ENCODE measurements at regions not wholly inside any gene's neighbourhood (a gene's known extent, or its start where the extent isn't known, plus 50 kb on each side); places are given as distances from the start of the nearest gene placed in this dataset.

DNA sequence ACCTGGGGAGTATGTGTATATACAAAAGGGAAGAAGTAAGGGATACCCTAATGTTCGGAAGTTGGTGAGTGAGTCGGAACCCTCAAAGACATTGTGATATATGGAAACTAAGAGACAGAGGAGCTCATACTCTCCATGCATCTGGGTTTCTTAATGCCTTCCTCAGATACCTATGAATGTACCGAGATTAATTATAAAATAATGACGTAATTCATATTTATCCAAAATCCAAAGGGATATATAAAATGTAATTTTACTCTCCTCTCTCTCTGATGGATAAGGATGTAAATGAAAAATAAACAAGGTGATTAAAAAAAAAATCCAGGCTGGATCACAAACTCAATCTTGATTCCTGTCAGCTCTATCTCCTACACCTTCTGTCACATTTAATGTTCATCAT, 275.9 kb upstream of the FAM241A start:
- peaks cover 16% of the 10 kb centered on the region for H3K9me3 Mint-ChIP-seq
- TF ChIP-seq, protein P1, sequence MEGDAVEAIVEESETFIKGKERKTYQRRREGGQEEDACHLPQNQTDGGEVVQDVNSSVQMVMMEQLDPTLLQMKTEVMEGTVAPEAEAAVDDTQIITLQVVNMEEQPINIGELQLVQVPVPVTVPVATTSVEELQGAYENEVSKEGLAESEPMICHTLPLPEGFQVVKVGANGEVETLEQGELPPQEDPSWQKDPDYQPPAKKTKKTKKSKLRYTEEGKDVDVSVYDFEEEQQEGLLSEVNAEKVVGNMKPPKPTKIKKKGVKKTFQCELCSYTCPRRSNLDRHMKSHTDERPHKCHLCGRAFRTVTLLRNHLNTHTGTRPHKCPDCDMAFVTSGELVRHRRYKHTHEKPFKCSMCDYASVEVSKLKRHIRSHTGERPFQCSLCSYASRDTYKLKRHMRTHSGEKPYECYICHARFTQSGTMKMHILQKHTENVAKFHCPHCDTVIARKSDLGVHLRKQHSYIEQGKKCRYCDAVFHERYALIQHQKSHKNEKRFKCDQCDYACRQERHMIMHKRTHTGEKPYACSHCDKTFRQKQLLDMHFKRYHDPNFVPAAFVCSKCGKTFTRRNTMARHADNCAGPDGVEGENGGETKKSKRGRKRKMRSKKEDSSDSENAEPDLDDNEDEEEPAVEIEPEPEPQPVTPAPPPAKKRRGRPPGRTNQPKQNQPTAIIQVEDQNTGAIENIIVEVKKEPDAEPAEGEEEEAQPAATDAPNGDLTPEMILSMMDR (conservative IDR thresholded peaks at IDR 0.05): no peak
- Histone ChIP-seq H3K4me3 (ENCODE audit: low read length) (no peak overlapping the region), H3K27ac (ENCODE audit: low read depth, low read length) (no peak overlapping the region), H3K4me1 (ENCODE audit: control insufficient read depth, insufficient read depth, low read length) (peaks cover 7% of the 10 kb centered on the region), H3K27me3 (ENCODE audit: control insufficient read depth, insufficient read depth, low read length, poor library complexity, severe bottlenecking) (no peaks in the 10 kb centered on the region), H3K9ac (ENCODE audit: extremely low read depth, low read length, poor library complexity, severe bottlenecking) (no peak overlapping the region), H3K36me3 (ENCODE audit: control insufficient read depth, insufficient read depth, low read length) (no peaks in the 10 kb centered on the region), H3K9me3 (ENCODE audit: control insufficient read depth, low read length) (no peaks in the 10 kb centered on the region)
- no peaks in the 10 kb centered on the region for H3K36me3 Mint-ChIP-seq (ENCODE audit: low read depth)
- WGBS, 2 experiments (ENCODE audit: insufficient coverage in 1 of 2, insufficient read length in 1 of 2): 92 to 100% methylated on average over 2 of the region's 4 CpGs
- no peak overlapping the region for H3K27ac Mint-ChIP-seq
- no peaks in the 10 kb centered on the region for H3K27me3 Mint-ChIP-seq (ENCODE audit: insufficient read depth)
- H3K4me3 Mint-ChIP-seq: no peak overlapping the region
- peaks cover 7% of the 10 kb centered on the region for H3K4me1 Mint-ChIP-seq
- no peak for DNase-seq

DNA sequence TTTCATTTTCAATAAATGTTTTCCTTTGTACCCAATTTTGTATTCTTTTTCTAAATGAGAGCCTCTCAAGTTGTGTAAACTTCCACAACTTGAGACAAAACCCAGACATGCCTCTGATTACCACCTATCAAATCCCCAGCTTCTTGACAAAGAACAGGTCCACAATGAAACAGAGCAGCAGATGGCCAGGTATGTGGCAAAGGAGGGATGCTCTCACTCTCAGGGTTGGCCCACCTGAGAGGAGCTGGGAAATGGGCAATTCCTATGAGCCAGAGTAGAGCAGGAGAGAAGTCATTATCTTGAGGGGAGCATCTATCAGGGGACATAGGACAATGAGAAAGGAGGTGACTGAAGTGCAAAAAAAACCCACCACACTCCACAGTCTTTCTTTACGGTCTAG, 273.5 kb upstream of the FAM241A start:
- TF ChIP-seq, protein P1 (conservative IDR thresholded peaks at IDR 0.05): no peak
- no peak overlapping the region for H3K4me3 ChIP-seq (ENCODE audit: low read length)
- H3K9ac ChIP-seq (ENCODE audit: extremely low read depth, low read length, poor library complexity, severe bottlenecking): no peak overlapping the region
- no peak overlapping the region for H3K27ac ChIP-seq (ENCODE audit: low read depth, low read length)
- Mint-ChIP-seq H3K9me3 (peaks cover 7% of the 10 kb centered on the region), H3K36me3 (ENCODE audit: low read depth) (no peaks in the 10 kb centered on the region), H3K4me3 (no peak overlapping the region), H3K4me1 (peaks cover 8% of the 10 kb centered on the region), H3K27ac (peak overlapping the region; percentile 2), H3K27me3 (ENCODE audit: insufficient read depth) (no peaks in the 10 kb centered on the region)
- H3K4me1 ChIP-seq (ENCODE audit: control insufficient read depth, insufficient read depth, low read length): peaks cover 11% of the 10 kb centered on the region
- WGBS, 2 experiments (ENCODE audit: insufficient coverage in 1 of 2, insufficient read length in 1 of 2): 90 to 100% methylated on average over 1 of the region's 1 CpG
- no peaks in the 10 kb centered on the region for H3K27me3 ChIP-seq (ENCODE audit: control insufficient read depth, insufficient read depth, low read length, poor library complexity, severe bottlenecking)
- H3K9me3 ChIP-seq (ENCODE audit: control insufficient read depth, low read length): no peaks in the 10 kb centered on the region
- no peak for DNase-seq
- no peaks in the 10 kb centered on the region for H3K36me3 ChIP-seq (ENCODE audit: control insufficient read depth, insufficient read depth, low read length)

DNA sequence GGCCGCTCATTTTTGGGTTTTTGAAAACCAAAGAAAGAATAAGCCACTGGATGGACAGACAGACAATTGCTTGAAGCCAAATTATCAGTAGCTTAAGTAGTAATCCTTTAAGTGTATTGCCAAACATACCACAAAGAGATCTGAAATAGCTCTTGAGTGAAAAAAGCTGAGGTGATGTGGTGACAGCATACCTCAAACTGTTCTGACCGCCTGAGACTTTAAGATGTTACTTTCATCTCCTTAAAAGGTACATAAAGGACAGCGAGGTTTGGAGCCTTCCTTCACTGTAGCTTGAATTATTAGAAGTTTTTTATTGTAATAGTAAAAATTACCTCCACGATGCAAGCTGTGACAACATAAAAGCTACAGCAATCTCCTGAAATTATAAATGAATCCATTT, 271.5 kb upstream of the FAM241A start:
- TF ChIP-seq, protein P1 (conservative IDR thresholded peaks at IDR 0.05): no peak
- Histone ChIP-seq H3K9ac (ENCODE audit: extremely low read depth, low read length, poor library complexity, severe bottlenecking) (no peak overlapping the region), H3K36me3 (ENCODE audit: control insufficient read depth, insufficient read depth, low read length) (no peaks in the 10 kb centered on the region), H3K9me3 (ENCODE audit: control insufficient read depth, low read length) (no peaks in the 10 kb centered on the region), H3K27me3 (ENCODE audit: control insufficient read depth, insufficient read depth, low read length, poor library complexity, severe bottlenecking) (no peaks in the 10 kb centered on the region), H3K4me3 (ENCODE audit: low read length) (no peak overlapping the region), H3K4me1 (ENCODE audit: control insufficient read depth, insufficient read depth, low read length) (peaks cover 12% of the 10 kb centered on the region), H3K27ac (ENCODE audit: low read depth, low read length) (no peak overlapping the region)
- Mint-ChIP-seq H3K4me1 (peaks cover 18% of the 10 kb centered on the region), H3K36me3 (ENCODE audit: low read depth) (no peaks in the 10 kb centered on the region), H3K4me3 (no peak overlapping the region), H3K9me3 (no peaks in the 10 kb centered on the region), H3K27ac (no peak overlapping the region), H3K27me3 (ENCODE audit: insufficient read depth) (no peaks in the 10 kb centered on the region)
- 88 to 91% methylated on average over 1 to 4 of the region's 4 CpGs for WGBS, 2 experiments (ENCODE audit: insufficient coverage in 1 of 2, insufficient read length in 1 of 2)
- no peak for DNase-seq
